HG02943 (cell line): ENCODE measurements at regions not wholly inside any gene's neighbourhood (a gene's known extent, or its start where the extent isn't known, plus 50 kb on each side); places are given as distances from the start of the nearest gene placed in this dataset.
"Not testable (repeated sequence)": the region's sequence is repeated elsewhere in the genome, so short reads cannot be mapped to it uniquely, and the experiment has no call there.

Source experiments
- ATAC-seq: cut with Tn5 transposase; IDR thresholded peaks from one replicate; pipeline ENCODE4 v1.9.1; 2021; ENCODE audit warnings: mild to moderate bottlenecking, low read depth, moderate library complexity; ENCODE audit not compliant: unreplicated experiment

DNA sequence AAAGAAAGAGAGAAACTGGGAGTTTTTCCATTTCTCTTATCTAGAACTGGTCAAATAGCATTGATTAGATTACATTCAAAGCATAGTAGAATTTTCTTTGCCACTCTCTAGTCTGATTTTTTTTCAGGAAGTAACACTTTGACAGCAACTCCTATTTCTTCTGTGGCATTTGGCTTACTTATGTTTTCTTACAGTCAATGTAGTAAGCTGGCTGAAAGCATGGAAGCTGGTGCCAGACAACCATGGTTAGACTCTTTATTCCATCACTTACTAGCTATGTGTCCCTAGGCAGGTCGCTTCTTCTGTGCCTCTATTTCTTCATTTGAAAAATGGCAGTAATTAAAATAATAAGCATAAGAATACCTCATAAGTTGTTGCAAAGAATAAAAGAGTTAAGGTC, 54.2 kb upstream of the OPRM1 start:
- no peak for ATAC-seq

- no peak for ATAC-seq
Observed at GRCh38 chr6:153980171-153980570, 58.9 kb upstream of the OPRM1 start.

DNA sequence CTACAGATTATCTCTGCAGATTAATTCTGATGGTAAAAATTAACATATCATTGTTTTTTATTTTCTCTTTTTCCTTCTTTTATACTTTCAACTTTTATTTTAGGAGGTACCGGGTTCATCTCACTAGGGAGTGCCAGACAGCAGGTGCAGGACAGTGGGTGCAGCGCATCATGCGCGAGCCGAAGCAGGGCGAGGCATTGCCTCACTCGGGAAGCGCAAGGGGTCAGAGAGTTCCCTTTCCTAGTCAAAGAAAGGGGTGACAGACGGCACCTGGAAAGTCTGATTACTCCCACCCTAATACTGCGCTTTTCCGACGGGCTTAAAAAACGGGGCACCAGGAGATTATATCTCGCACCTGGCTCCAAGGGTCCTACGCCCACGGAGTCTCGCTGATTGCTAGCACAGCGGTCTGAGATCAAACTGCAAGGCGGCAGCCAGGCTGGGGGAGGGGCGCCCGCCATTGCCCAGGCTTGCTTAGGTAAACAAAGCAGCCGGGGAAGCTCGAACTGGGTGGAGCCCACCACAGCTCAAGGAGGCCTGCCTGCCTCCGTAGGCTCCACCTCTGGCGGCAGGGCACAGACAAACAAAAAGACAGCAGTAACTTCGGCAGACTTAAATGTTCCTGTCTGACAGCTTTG, 60.0 kb upstream of the OPRM1 start:
- ATAC-seq: not testable (repeated sequence)

DNA sequence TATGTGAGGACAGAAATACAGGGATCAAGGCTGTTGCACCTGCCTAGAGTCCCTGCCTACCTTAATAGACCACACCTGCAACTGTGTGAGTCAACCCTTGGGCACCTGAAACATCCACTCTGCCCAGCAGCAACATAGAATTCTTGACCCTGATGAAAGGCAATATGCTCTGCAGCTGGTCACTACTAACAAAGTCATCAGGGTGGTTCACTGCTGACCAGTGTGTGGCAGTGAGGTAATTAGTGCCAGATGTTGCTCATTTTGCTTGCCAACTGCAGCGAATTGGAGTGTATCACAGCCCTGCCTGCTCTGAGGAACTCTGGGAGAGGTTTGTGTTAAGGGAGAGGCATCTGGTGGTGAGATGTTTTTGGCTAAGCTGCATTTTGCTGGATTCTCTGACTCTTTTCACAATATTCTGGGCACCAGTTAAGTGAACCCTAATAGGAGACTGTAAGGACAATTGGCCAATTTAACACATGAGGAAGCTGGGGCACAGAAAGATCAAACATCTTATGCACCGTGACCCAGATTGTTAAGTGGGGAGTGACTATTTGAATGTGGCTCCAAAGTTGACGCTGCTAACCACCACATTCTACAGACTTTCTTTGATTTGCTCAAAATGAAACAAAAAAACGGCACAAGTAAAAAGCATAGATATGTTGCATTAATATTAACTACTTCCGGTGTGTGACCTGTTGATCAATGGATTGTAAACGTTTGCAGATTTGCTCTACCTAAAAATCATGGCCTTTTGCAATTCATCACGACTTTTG, 61.9 kb upstream of the OPRM1 start:
- no peak for ATAC-seq

- no peak for ATAC-seq
Observed at GRCh38 chr6:153966001-153966400, 73.0 kb upstream of the OPRM1 start.

- ATAC-seq: no peak
Observed at GRCh38 chr6:153963352-153963751, 75.7 kb upstream of the OPRM1 start.

- ATAC-seq: no peak
Observed at GRCh38 chr6:153962555-153962954, 76.5 kb upstream of the OPRM1 start.

DNA sequence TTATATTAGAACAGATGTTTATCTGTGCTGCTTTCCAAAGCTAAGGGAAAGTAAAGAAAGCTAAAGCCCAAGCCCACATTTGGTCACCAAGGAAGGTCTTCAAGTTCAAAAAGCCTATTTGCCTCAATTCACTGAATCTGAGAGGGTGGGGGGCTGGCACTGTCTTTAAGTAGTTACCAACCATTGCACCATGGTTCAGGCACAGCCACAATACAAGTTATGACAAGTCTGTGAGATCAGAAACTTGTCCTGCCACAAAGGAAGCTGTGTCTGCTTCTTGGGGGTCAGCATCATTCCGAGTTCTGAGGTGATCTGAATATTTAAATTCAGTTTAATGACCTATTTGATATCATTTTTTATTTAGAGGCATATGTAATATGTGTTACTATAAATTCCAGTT, 78.3 kb upstream of the OPRM1 start:
- no peak for ATAC-seq

- no peak for ATAC-seq
Observed at GRCh38 chr6:153960281-153960680, 78.8 kb upstream of the OPRM1 start.

- no peak for ATAC-seq
Observed at GRCh38 chr6:153959276-153959675, 79.8 kb upstream of the OPRM1 start.

GRCh38 chr6:153958860-153959259, 80.2 kb upstream of the OPRM1 start:
- no peak for ATAC-seq

DNA sequence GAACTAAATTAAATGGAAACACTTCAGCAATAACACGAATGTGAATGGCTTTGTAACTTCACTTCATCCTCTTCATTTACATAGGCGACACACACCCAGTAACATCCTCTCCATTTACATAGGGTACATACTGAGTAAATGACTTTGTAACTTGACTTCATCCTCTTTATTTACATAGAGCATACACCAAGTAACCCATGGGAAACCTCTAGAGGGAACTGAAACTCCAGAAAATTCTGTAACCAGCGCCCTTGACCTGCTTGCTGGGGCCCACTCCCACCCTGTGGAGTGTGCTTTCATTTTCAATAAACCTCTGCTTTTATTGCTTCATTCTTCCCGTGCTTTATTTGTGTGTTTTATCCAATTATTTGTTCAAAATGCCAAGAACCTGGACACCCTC, 81.6 kb upstream of the OPRM1 start:
- peak; percentile 87 for ATAC-seq

GRCh38 chr6:153956808-153957207, 82.2 kb upstream of the OPRM1 start:
- ATAC-seq: no peak

DNA sequence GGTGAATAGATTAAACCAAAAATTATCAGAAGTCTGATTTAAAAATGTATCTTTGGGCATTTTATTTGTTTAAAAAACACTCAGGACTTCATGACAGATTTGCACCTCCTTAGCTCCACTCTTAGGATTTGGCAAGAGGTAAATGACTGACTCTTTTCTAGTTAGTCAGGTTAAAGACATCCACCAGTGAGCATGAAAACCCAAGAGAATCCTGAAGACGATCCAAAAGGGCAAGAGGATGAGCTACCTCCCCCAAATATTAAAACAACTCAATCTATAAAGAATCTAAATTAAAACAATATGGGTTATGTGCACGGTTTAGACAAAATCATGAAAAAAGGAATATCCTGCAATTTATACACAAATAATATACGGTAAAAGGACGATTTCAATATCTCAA, 89.4 kb upstream of the OPRM1 start:
- ATAC-seq: no peak

DNA sequence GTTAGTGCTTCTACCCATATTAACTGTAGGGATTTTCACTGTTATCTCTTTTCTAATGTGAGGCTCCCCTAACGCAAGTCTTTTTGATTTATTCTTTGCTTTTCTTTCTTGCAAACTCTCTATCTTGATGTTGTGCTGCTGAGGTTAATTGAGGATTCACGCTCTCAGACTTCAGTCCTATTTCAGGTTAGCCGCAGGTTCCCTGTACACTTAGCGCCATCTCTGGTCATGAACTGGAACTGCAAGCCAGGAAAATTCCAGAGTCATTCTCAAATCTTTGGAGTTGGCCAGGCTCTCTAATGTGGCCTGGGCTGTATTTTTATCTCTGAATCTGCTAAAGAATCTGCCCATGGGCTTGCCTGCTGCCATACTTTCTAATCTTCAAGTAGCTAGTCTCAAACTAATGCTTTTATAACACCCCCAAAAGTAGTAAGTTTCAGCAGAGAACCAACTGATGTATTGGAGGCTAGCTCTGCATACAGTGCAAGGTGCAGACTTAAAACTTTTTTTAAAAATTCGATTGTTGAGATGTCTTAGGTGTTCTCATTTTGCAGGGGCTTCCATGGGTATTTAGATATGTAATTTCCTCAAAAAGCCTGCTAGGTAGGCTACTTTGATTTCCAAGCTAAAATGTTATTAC, 91.1 kb upstream of the OPRM1 start:
- no peak for ATAC-seq

- ATAC-seq: no peak
Observed at GRCh38 chr6:153944201-153944600, 94.8 kb upstream of the OPRM1 start.

GRCh38 chr6:153942361-153942760, 96.7 kb upstream of the OPRM1 start:
- ATAC-seq: no peak

- no peak for ATAC-seq
Observed at GRCh38 chr6:153941768-153942167, 97.3 kb upstream of the OPRM1 start.

DNA sequence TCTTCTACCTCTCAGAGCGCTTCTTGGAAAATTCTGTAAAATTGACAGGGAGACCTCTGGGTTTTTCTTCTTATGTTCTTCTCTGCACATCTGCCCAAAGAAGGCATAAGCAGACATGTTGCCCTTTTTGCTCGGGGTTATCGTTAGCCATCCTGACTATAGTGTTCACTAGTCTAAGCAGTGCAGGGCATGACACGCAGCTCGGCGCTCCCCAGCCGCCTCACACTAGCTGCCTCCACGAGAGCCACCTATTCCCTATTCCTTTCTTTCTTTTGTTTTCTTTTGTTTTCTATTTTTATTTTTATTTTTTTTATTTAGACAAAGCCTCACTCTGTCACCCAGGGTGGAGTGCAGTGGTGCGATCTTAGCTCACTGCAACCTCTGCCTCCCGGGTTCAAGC, 100.2 kb upstream of the OPRM1 start:
- no peak for ATAC-seq

DNA sequence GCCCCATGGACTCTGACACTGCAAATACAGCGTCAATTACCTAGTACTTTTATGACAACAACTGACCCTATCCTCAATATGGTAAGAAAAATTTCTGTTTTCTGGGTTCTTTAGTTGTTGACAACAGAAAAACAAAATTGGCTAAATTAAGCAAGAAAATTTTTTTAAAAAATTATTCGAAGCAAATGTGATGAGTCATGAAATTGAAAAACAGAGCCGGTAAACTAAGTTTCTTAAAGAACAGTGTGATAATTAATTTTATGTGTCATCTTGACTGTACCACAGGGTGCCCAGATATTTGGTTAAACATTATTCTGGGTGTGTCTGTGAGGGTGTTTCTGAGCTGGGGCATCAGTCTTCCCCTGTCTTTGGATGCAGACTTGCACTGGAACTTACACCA, 107.6 kb upstream of the OPRM1 start:
- ATAC-seq: no peak

DNA sequence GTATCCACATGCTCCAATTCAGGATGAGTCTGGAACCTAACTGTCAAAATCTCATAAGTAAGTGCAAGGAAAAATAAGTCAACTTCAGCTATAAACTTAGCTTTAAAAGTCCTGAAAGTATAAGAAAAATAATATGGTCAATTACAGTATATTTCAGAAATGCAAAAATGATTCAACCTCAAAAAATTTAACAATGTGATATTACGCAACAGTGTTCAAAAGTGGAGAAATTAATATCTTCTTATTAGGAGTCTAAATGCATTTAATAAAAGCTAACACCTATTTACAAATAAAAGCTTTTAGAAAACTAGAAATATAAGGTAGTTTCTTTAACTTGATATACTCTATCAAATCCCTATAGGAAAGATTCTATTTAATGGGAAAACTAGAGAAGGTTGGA, 111.2 kb upstream of the OPRM1 start:
- no peak for ATAC-seq
